ENCODE measurements at regions not wholly inside any gene's neighbourhood (a gene's known extent, or its start where the extent isn't known, plus 50 kb on each side); places are given as distances from the start of the nearest gene placed in this dataset.

DNA sequence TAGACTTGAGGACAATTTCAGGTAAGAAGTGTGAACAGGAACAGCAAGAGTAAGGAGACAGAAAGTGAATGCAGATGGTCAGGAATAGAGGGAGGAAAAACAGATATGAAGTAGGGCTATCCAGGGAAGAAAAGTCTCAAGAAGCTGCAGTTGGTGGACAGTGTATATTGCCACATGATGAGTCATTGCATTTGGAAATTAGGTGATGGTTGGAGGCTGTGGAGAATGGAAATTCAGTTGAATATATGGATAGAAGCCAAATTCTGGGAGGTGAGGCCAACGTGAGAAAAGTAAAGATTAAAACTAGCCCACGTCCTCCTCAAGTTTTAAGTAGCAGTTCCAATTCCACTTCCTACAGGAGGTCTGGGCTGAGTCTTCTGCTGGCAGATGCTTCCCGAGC is 158.4 kb downstream of the UBE2E3 start:
- H3K4me3 ChIP-seq, result no peak overlapping the region
- H3K9me3 ChIP-seq (ENCODE audit: low read depth), result no peaks in the 10 kb centered on the region
- H3K4me1 ChIP-seq (ENCODE audit: insufficient read depth), result no peaks in the 10 kb centered on the region
- no peak overlapping the region for H2AFZ ChIP-seq
- no peaks in the 10 kb centered on the region for H3K36me3 ChIP-seq (replicated peaks; ENCODE audit: insufficient read depth, low read depth)
- no peak for DNase-seq (ENCODE audit: low spot score)
- no peak overlapping the region for H3K27ac ChIP-seq
- TF ChIP-seq, protein P1, sequence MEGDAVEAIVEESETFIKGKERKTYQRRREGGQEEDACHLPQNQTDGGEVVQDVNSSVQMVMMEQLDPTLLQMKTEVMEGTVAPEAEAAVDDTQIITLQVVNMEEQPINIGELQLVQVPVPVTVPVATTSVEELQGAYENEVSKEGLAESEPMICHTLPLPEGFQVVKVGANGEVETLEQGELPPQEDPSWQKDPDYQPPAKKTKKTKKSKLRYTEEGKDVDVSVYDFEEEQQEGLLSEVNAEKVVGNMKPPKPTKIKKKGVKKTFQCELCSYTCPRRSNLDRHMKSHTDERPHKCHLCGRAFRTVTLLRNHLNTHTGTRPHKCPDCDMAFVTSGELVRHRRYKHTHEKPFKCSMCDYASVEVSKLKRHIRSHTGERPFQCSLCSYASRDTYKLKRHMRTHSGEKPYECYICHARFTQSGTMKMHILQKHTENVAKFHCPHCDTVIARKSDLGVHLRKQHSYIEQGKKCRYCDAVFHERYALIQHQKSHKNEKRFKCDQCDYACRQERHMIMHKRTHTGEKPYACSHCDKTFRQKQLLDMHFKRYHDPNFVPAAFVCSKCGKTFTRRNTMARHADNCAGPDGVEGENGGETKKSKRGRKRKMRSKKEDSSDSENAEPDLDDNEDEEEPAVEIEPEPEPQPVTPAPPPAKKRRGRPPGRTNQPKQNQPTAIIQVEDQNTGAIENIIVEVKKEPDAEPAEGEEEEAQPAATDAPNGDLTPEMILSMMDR (IDR thresholded peaks at IDR 0.05; ENCODE audit: poor library complexity), result no peak
- 88% methylated on average over 3 of the region's 3 CpGs for WGBS (ENCODE audit: low lambda C conversion rate, missing lambda C conversion rate)
- H3K9me2 ChIP-seq (replicated peaks; ENCODE audit: insufficient read depth), result no peaks in the 10 kb centered on the region
- H3K27me3 ChIP-seq, result no peaks in the 10 kb centered on the region
- H3K79me2 ChIP-seq, result no peaks in the 10 kb centered on the region
- no peak overlapping the region for H3K4me2 ChIP-seq
- no peaks in the 10 kb centered on the region for H4K20me1 ChIP-seq (ENCODE audit: insufficient read depth, poor library complexity, severe bottlenecking)

DNA sequence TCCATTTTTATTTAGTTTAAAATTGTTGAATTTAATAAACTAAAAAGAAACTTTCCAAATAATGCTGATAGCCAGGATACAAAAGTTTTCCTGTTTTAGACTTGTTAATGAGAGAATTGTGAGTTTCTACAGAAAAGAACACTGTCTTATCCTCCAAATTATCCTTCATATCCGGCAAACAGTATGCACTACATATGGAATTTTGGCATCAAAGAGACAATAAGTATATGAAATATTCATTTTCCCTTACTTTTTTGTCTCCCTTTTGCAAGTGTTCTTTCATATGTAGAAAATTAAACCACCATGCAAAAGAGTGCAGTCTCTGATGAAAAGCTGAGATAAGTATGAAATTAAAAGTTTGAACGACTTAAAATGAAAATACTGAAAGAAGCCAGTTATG is 159.4 kb downstream of the UBE2E3 start:
- no peaks in the 10 kb centered on the region for H3K9me2 ChIP-seq (replicated peaks; ENCODE audit: insufficient read depth)
- no peak overlapping the region for H3K4me3 ChIP-seq
- TF ChIP-seq, protein P1 (IDR thresholded peaks at IDR 0.05; ENCODE audit: poor library complexity), result no peak
- TF ChIP-seq EZH2phosphoT487 (IDR thresholded peaks at IDR 0.05; ENCODE audit: low read depth, severe bottlenecking, unreplicated experiment), result no peak
- no peak for TF ChIP-seq EZH2 (IDR thresholded peaks at IDR 0.05; ENCODE audit: borderline replicate concordance)
- no peak overlapping the region for H3K4me2 ChIP-seq
- DNase-seq (ENCODE audit: low spot score), result no peak
- no peak overlapping the region for H2AFZ ChIP-seq
- no peaks in the 10 kb centered on the region for H3K36me3 ChIP-seq (replicated peaks; ENCODE audit: insufficient read depth, low read depth)
- H3K27me3 ChIP-seq, result no peaks in the 10 kb centered on the region
- no peaks in the 10 kb centered on the region for H3K4me1 ChIP-seq (ENCODE audit: insufficient read depth)
- 87% methylated on average over 2 of the region's 2 CpGs for WGBS (ENCODE audit: low lambda C conversion rate, missing lambda C conversion rate)
- H3K27ac ChIP-seq, result no peak overlapping the region
- H3K79me2 ChIP-seq, result no peaks in the 10 kb centered on the region
- no peaks in the 10 kb centered on the region for H4K20me1 ChIP-seq (ENCODE audit: insufficient read depth, poor library complexity, severe bottlenecking)
- no peaks in the 10 kb centered on the region for H3K9me3 ChIP-seq (ENCODE audit: low read depth)

DNA sequence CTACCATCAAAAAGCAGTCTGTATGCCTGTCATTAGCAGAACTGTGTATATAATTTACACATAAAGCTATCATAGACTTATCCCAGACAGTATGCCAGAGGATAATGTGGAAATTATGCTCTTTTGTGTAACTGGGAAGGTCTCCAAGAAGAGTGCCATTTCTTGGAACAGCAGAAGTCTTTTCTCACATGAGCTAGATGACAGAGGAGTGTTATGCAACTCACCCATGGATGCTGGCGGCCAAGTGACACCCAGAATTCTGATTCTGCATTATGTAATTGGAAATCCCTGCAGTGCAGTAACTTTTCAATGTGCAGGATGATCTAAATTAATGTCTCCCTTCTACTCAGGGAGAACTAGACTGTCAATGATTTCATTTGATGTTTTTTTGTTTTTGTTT is 160.0 kb downstream of the UBE2E3 start:
- Histone ChIP-seq H3K9me2 (replicated peaks; ENCODE audit: insufficient read depth) (no peaks in the 10 kb centered on the region), H3K36me3 (replicated peaks; ENCODE audit: insufficient read depth, low read depth) (no peaks in the 10 kb centered on the region)
- WGBS (ENCODE audit: low lambda C conversion rate, missing lambda C conversion rate), result 72% methylated on average over 1 of the region's 1 CpG

More for the DNA sequence above, 160.0 kb downstream of the UBE2E3 start:
- TF ChIP-seq EZH2phosphoT487 (IDR thresholded peaks at IDR 0.05; ENCODE audit: low read depth, severe bottlenecking, unreplicated experiment) (no peak), EZH2 (IDR thresholded peaks at IDR 0.05; ENCODE audit: borderline replicate concordance) (no peak)
- TF ChIP-seq, protein P1 (IDR thresholded peaks at IDR 0.05; ENCODE audit: poor library complexity), result no peak
- H3K79me2 ChIP-seq, result no peaks in the 10 kb centered on the region
- no peak overlapping the region for H2AFZ ChIP-seq
- no peaks in the 10 kb centered on the region for H3K27me3 ChIP-seq
- no peaks in the 10 kb centered on the region for H4K20me1 ChIP-seq (ENCODE audit: insufficient read depth, poor library complexity, severe bottlenecking)
- DNase-seq (ENCODE audit: low spot score), result no peak
- H3K4me1 ChIP-seq (ENCODE audit: insufficient read depth), result no peaks in the 10 kb centered on the region
- no peak overlapping the region for H3K4me3 ChIP-seq
- H3K27ac ChIP-seq, result no peak overlapping the region
- no peak overlapping the region for H3K4me2 ChIP-seq
- H3K9me3 ChIP-seq (ENCODE audit: low read depth), result no peaks in the 10 kb centered on the region

Measured in hepatocyte (in vitro differentiated cells).